B cell (primary cell): ENCODE measurements at regions not wholly inside any gene's neighbourhood (a gene's known extent, or its start where the extent isn't known, plus 50 kb on each side); places are given as distances from the start of the nearest gene placed in this dataset.

Experiments
- CTCF ChIP-seq: fragments of 200-600 bp; IDR thresholded peaks from one replicate; pipeline ENCODE4 v1.8.0; 2022; ENCODE audit warnings: antibody characterized with exemption, mild to moderate bottlenecking
- EZH2 ChIP-seq: IDR thresholded peaks from 2 replicates; pipeline ENCODE4 v1.6.1; 2012; ENCODE audit warnings: borderline replicate concordance, low read depth, mild to moderate bottlenecking, moderate library complexity, low read length; ENCODE audit not compliant: insufficient read depth, poor library complexity, severe bottlenecking

- TF ChIP-seq CTCF = no peak
- no peak for TF ChIP-seq EZH2
These were observed 59.7 kb downstream of the CXCL12 start for GRCh38 chr10:44325157-44325556.
